GM19043 (cell line): ENCODE measurements at regions not wholly inside any gene's neighbourhood (a gene's known extent, or its start where the extent isn't known, plus 50 kb on each side); places are given as distances from the start of the nearest gene placed in this dataset.

Experiments used
- ATAC-seq: cut with Tn5 transposase; IDR thresholded peaks from one replicate; pipeline ENCODE4 v1.9.1; 2021; ENCODE audit warnings: low read depth; ENCODE audit not compliant: unreplicated experiment

DNA sequence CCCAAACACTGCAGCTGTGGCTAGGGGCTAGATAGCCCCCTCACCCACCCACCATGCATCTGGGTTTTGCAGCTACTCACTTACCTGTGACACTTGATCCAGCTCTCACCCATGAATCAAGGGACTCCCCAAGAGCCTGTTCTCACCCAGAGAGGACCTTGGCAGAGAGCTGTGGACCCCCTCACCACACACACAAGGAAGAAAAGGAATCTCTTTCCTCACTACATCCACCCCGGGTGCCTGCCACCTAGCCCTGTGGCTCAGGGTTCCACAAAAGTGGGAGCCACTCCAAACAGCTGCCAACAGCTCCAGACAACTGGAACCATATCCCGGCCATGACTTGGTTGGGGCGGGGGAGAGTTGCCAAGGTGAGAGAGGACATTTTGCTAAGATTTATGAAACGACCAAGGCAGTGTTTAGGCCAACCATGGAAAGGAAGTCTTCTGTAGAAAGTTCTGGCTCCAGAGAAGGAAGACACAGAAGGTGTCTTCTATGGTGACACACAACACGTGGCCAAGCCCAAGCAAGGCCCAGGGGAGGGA is 522.1 kb upstream of the RAB6C start:
- ATAC-seq, result no peak

DNA sequence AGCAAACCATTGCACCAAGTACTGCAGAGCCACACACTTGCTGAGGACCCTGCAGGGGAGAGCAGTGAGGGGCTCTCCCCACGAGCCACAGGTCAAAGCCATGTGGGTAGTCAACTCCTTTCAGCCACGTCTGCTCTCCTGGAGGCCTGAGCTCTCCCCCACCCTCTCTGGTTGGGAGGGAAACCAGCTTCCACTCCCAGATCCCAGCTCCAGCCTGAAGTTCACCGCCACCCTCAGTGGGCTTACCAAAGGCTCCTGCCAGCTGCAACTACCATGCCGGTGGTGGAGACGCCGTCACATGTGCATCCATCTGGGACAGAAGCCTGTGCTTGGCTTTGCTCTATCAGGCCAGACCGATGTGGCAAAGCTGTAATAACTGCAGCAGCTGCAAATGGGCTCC is 521.5 kb upstream of the RAB6C start:
- no peak for ATAC-seq

GRCh38 chr2:129458436-129458835 is 521.0 kb upstream of the RAB6C start:
- no peak for ATAC-seq

DNA sequence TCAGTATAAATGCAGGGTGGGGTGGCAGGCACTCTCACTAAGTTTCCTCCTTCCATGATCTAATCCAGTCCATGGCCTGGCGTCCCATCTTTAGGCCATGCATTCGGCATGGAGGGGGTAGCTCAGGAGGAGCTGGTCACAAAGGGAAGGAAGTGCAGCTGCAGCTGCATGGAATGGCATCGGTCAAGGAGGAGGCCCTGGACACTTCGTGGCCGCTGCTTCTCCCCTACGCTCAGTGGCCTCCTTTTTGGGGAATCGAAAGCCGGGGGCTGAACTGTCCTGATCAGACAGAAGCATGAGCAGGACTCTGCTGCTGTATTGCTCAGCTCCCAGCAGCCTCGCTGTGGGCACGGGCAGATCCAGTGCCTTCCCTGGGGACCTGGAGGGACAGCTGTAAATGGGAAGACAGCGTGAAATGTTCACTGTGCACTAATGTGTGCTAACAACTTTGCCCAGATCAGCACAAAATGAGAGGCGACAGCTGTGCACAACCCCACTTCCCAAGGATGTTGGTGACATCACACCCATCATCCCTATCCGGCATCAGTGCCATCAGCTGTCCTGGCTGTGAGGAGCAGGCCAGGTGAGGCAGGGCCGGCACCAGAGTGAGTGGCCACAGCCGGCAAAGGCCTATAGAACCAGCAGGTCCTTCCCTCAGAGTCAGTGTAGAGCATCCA is 520.1 kb upstream of the RAB6C start:
- no peak for ATAC-seq

DNA sequence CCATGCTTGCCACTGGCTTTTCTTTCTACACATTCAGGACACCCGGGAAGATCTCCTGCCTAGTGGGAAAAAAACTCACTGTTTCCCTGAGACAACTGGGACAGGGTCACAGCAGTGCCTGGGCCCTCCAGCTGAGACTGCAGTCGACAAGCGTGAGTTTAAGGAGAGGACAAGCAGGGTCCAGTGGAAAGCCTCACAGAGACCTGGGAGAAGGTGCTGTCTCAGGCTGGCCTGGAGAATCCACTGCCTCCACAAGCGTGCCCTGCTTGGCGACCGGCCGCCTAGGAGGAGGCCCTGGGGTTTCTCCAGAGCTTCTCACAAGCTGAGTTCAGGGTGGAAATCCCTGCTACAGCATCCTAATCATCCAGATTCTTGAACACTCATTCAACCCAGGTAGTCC is 519.6 kb upstream of the RAB6C start:
- no peak for ATAC-seq

- ATAC-seq, result no peak
Observed at GRCh38 chr2:129460299-129461198, 518.9 kb upstream of the RAB6C start.

GRCh38 chr2:129462349-129462748 is 517.1 kb upstream of the RAB6C start:
- no peak for ATAC-seq

DNA sequence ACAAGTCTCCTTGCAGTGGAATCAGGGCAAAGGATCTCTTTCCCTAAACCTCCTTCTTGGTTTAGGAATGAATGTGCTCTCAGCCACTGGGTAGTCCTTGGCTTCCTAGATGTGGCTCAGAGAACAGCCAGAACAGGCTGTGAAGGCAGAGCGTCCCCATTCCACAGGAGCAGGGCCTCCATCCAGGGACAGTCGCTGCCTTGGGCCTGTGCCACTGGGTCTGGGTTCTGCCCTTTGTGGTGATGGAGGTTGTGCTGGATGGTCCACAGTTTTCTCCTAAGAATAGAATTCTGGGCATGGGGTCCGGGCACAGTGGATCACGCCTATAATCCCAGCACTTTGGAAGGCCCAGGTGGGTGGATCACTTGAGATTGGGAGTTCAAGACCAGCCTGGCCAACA is 516.5 kb upstream of the RAB6C start:
- no peak for ATAC-seq

DNA sequence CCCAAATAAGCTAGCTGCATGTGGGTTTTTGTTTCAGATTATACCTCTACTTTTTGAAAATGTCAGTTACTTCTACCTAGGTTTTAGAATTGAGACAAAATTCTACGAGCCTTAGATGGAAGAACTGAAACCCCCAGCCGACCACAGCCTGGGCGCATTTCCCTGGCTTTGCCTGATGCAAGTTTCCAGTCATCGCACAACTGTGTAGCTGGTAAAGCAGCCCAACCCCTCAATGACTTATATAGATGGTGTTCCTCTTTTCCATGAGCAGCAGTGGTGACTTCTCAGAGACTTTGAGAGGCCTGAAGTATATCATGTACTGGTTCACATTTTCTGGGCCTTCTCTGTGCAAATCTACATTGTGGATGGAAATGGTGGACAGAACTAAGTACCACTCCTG is 515.4 kb upstream of the RAB6C start:
- ATAC-seq, result no peak

GRCh38 chr2:129464631-129465030 is 514.8 kb upstream of the RAB6C start:
- ATAC-seq, result no peak

DNA sequence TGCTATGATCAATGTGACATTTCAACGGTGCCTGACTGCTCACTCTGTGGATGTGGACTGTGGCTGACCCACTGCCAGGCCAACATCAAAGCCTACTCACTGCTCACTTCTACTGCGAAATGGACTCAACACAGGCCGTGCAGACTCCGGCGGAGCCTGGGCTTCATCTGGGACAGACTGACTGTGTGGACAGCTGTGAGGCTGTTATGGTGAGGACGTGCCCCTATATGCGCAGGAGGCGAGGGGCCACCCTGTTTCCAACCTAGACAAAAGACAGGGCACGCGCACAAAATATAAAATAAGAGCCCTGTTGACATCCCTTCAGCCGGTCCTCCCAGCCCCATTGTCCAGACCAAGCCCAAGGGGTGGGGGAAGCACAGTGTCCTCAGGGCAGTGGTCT is 514.4 kb upstream of the RAB6C start:
- ATAC-seq, result no peak

DNA sequence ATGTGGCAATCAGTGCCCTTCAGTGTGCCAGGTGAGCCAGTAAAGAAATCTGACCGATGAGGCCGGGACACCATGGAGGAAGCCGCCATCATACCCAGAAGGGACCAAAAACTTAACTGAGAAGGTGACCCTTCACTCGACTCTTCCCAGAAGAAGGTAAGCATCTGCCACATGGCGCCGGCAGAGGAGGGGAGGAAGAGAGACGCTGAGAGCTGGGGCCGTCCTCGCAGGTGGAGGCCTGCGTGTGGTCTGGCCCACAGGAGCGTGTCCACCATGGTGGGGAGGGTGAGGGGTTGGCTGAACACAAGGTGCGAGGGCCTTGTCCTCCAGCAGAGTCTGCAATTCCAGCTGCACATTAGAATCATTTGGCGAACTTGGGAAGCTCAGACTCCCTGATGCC is 513.1 kb upstream of the RAB6C start:
- no peak for ATAC-seq

DNA sequence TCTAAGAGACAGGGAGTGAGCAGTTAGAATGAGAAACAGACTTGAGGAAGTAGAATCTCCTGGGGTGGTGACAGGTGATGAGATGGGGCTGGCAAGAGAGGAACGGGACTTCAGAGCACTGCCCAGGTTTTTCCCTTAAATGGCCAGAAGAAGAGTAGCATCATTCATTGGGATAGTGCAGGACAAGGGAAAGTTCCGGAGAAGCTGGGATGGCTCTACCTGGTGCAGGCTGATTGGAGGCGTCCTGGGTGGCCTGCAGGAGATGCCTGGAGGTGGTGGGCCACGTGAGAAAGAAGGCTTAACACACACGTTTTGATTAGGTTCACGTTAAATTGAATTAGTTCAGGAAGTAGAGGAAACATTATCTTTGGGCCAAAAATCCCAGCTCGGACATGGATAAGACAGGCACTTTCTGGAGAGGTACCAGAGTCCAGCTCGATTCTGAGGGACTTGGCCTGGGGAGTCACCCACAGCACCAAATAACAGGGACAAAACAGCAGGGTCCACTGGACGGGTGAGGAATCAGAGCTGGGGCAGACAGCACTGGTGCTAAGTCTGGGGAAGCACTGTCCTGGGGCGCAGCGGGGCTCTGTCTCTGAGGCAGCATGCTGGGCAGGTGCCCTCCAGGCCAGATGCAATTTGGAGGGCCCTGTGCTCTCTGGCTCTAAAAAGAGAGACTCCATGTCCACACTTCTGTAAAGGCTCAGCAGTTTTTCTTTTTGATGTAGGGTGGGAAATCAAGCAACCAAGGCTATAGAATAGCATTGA is 512.3 kb upstream of the RAB6C start:
- no peak for ATAC-seq

DNA sequence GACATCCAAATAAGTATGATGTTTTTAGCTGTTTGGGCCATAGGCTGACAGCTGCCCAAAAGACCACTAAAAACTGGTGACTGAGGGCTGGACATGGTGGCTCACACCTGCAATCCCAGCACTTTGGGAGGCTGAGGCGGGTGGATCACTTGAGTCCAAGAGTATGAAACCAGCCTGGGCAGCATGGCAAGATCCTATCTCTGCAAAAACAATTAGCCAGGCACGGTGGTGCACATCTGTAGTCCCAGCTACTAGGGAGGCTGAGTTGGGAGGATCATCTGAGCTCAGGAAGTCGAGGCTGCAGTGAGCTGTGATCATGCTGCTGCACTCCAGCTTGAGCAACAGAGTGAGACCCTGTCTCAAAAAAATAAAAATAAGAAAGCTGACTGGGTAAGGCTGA is 511.5 kb upstream of the RAB6C start:
- no peak for ATAC-seq

DNA sequence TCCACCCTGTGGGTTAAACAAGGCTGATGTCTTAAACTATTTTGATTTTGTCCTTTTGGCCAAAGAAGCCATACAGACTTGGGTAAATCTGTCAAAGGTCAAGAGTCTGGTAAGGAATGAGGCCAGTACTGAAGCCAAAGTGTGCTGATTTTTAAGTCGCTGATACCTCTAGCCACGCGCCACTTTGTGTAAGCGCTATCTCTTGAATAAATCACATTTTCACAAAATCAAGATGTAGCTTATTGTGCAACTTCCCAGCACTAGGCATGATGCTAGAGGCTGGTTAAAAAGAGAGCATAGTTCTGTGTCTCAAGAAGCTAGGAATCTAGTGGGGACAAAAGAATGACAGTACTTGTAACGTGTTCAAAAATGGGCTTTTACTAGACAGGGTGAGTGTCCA is 510.6 kb upstream of the RAB6C start:
- no peak for ATAC-seq

- no peak for ATAC-seq
Observed at GRCh38 chr2:129469389-129469788, 510.1 kb upstream of the RAB6C start.

DNA sequence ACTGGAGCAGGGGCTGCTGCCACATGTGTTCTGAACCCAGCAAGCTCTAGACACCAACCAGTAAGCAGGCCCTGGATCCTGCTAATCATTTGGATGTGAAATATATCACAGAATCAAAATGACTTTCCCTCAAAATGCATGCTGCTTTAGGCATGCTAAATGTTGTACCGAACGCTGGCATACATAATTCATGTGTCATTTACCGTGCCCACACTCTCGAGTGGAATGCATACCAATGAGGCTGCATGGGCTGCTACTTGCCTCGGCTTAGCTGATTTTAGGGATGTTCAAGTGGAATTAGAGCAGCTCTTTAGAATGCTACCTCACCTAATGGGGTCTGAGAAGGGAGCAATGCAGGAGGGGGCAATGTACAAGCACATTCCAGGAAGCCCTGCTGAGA is 509.6 kb upstream of the RAB6C start:
- no peak for ATAC-seq

DNA sequence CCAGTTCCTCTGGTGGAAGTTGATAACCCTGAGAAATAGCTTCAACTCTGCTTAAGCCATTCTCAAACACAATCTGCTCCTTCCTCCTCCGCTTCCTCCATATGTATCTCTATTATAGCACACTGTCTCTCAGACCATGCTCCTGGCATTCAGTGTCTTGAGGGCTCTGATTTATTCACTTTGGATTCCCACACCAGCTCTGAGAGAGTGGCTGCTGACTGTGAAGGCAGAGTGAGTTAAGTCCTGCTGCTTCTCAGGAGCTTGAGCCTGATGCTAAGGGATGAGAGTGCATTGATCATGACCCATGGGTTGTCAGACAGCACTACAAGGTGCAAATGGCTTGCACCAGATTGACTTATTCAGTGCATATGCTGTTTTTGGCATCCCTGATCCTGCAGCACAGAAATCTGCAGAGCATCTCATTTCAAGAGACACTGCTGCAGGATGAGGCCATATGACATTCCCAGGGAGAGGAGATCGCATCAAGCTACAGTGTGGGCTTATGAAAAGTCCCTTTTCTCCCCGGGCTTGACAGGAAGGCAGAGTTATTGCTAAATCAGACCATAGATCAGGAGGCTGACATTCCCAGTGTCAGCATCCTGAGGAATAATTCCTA is 500.5 kb upstream of the RAB6C start:
- no peak for ATAC-seq

DNA sequence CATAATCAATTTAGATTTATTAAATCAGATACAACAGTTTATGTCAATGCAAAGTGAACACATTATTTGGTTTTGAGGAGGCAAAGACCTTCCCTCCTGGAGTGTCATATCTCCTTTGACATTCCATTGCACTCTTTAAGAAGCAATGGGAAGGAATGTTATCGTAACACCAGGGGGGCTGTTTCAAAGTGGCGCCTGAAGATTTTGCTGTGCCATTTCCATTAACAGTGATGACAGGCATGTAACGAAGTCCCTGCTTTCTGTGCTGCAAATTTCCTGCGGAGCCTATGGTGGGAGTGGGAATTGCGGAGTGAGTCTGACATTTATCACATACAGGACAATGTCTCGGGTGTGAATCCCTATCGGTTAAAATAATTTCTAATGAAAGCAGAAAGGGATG is 499.6 kb upstream of the RAB6C start:
- ATAC-seq, result no peak

DNA sequence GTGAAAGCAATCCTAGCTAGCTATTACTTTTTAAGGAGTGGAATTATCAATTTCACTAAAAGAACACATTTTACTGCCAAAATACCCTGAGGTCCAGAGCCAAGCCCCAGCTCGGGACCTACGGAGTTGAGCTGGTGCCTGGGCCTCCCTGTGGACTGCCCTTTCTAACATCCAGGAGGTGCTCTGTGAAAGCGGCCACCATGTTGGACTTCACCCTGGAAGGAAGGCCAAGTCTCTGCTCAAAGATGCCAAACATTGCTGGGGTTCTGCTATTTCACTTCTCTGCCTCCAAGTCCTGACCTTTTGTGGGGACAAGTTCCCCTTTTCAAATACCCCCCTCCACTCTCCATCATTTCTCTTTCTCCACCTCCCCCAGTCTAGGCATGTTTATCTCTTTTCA is 498.7 kb upstream of the RAB6C start:
- ATAC-seq, result no peak
